ENCODE measurements at regions not wholly inside any gene's neighbourhood (a gene's known extent, or its start where the extent isn't known, plus 50 kb on each side); places are given as distances from the start of the nearest gene placed in this dataset.

- TF ChIP-seq EZH2phosphoT487 (IDR thresholded peaks at IDR 0.05; ENCODE audit: borderline replicate concordance, low read length) (no peak), CTCF (IDR thresholded peaks at IDR 0.05; ENCODE audit: low read depth, low read length, poor library complexity, severe bottlenecking) (no peak)
- peaks cover 54% of the 10 kb centered on the region for H3K4me1 ChIP-seq (ENCODE audit: control insufficient read depth, low read length)
- no peaks in the 10 kb centered on the region for H3K36me3 ChIP-seq (ENCODE audit: control insufficient read depth, low read length)
- peak overlapping the region; percentile 32 for H3K27ac ChIP-seq (ENCODE audit: low read depth, low read length)
- no peaks in the 10 kb centered on the region for H3K9me3 ChIP-seq (ENCODE audit: control insufficient read depth, insufficient read depth, low read length)
- no peaks in the 10 kb centered on the region for H4K20me1 ChIP-seq (ENCODE audit: control insufficient read depth, insufficient read depth, low read depth, low read length)
- H3F3A ChIP-seq (ENCODE audit: control insufficient read depth, insufficient read depth) = no peaks in the 10 kb centered on the region
- peak overlapping the region; percentile 81 for H3K4me2 ChIP-seq (ENCODE audit: low read length)
- H3K79me2 ChIP-seq (ENCODE audit: control insufficient read depth, low read length) = no peaks in the 10 kb centered on the region
- H3K9me2 ChIP-seq (replicated peaks; ENCODE audit: control insufficient read depth, low read length) = no peaks in the 10 kb centered on the region
- H3K4me3 ChIP-seq (ENCODE audit: low read length) = peak overlapping the region; percentile 59
- H3K27me3 ChIP-seq (ENCODE audit: control insufficient read depth, low read length) = no peaks in the 10 kb centered on the region
These were observed 51.4 kb upstream of the RAPGEF2 start for GRCh38 chr4:159051245-159052071.

GRCh38 chr4:159052315-159052714 lies 50.6 kb upstream of the RAPGEF2 start:
- no peaks in the 10 kb centered on the region for H3K36me3 ChIP-seq (ENCODE audit: control insufficient read depth, low read length)
- H3K27ac ChIP-seq (ENCODE audit: low read depth, low read length) = peak overlapping the region; percentile 32; the same call in 1 of the 2 replicates
- H3K79me2 ChIP-seq (ENCODE audit: control insufficient read depth, low read length) = no peaks in the 10 kb centered on the region
- TF ChIP-seq CTCF (IDR thresholded peaks at IDR 0.05; ENCODE audit: low read depth, low read length, poor library complexity, severe bottlenecking) (no peak), EZH2phosphoT487 (IDR thresholded peaks at IDR 0.05; ENCODE audit: borderline replicate concordance, low read length) (no peak)
- H3K9me3 ChIP-seq (ENCODE audit: control insufficient read depth, insufficient read depth, low read length) = no peaks in the 10 kb centered on the region
- no peaks in the 10 kb centered on the region for H4K20me1 ChIP-seq (ENCODE audit: control insufficient read depth, insufficient read depth, low read depth, low read length)
- H3K4me1 ChIP-seq (ENCODE audit: control insufficient read depth, low read length) = peaks cover 62% of the 10 kb centered on the region
- H3K4me3 ChIP-seq (ENCODE audit: low read length) = peak overlapping the region; percentile 59
- peak overlapping the region; percentile 81 for H3K4me2 ChIP-seq (ENCODE audit: low read length)
- H3K27me3 ChIP-seq (ENCODE audit: control insufficient read depth, low read length) = no peaks in the 10 kb centered on the region
- H3K9me2 ChIP-seq (replicated peaks; ENCODE audit: control insufficient read depth, low read length) = no peaks in the 10 kb centered on the region
- H3F3A ChIP-seq (ENCODE audit: control insufficient read depth, insufficient read depth) = no peaks in the 10 kb centered on the region

All from DOHH2 (cell line).